Right lobe of liver (tissue), 6 donors: ENCODE measurements at regions not wholly inside any gene's neighbourhood (a gene's known extent, or its start where the extent isn't known, plus 50 kb on each side); places are given as distances from the start of the nearest gene placed in this dataset.

Source experiments
- ATAC-seq, 4 donors: fragments of 200-7000 bp; cut with Tn5 transposase; one replicate each; pipeline ENCODE4 v1.9.1; 2020; ENCODE audit warnings: mild to moderate bottlenecking in 4 of 4, moderate library complexity in 4 of 4
- DNase-seq, 3 donors: peaks; one replicate each; pipeline ENCODE4 v3.0.0-alpha.2; 2020
- H3K27ac ChIP-seq, 3 donors: fragments of 200-600 bp; one replicate each; pipeline ENCODE4 v1.8.0; 2022
- H3K27me3 ChIP-seq, 2 donors: fragments of 200-600 bp; one replicate each; pipeline ENCODE4 v1.8.0; 2022
- H3K36me3 ChIP-seq, 4 donors: fragments of 200-600 bp; sonication (generic) in 1 of 4; one replicate each; pipeline versions ENCODE4 v1.5.1 to v1.8.0; 2017 to 2022; ENCODE audit warnings: control low read depth in 1 of 4
- H3K4me1 ChIP-seq, 4 donors: fragments of 200-600 bp; sonication (generic) in 1 of 4; one replicate each; pipeline versions ENCODE4 v1.5.1 to v1.8.0; 2017 to 2022; ENCODE audit warnings: control low read depth in 1 of 4
- H3K4me3 ChIP-seq, 3 donors: fragments of 200-600 bp; one replicate each; pipeline ENCODE4 v1.8.0; 2022
- H3K9me3 ChIP-seq, 4 donors: fragments of 200-600 bp; sonication (generic) in 1 of 4; one replicate each; pipeline versions ENCODE4 v1.5.1 to v1.8.0; 2017 to 2022; ENCODE audit warnings: control low read depth in 1 of 4
- CTCF ChIP-seq, 4 donors: fragments of 200-600 bp in 3 of 4; fragments of 450-650 bp in 1 of 4; IDR thresholded peaks; one replicate each; pipeline versions ENCODE4 v1.5.1 to v1.8.0; 2016 to 2022; ENCODE audit warnings: antibody characterized with exemption in 4 of 4, mild to moderate bottlenecking in 2 of 4
- POLR2A ChIP-seq: fragments of 450-650 bp; IDR thresholded peaks from one replicate; pipeline ENCODE4 v1.6.1; 2017; ENCODE audit warnings: antibody characterized with exemption, mild to moderate bottlenecking
- WGBS: methylation state at CpG from one replicate; pipeline ENCODE4 v1.1.6; 2018; ENCODE audit warnings: low coverage, low lambda C conversion rate; ENCODE audit not compliant: insufficient coverage; ENCODE audit errors: missing lambda C conversion rate; 5-methylcytosine and 5-hydroxymethylcytosine counted together
- intact Hi-C, 2 donors: fragments of 100-400 bp; cut with DNase I; formaldehyde crosslinking; loops; one replicate each; pipeline versions ENCODE4 v1.11.2 to v1.14.1; 2022
- donor health status: DM: no; HTN: yes; CAD: no.
- donor health status: DM: no; HTN: no; CAD: no.
- donor health status: DM: no; HTN: no; CAD: no.
- donor health status: DM: no; HTN: yes; CAD: no.
- donor health status: DM: no; HTN: yes; CAD: no.

GRCh38 chr17:33896263-33896662 lies 358.8 kb upstream of the CCL2 start:
- Histone ChIP-seq H3K36me3 (no peaks in the 10 kb centered on the region), H3K27ac (no peak overlapping the region), H3K4me1 (no peaks in the 10 kb centered on the region), H3K4me3 (no peak overlapping the region), H3K27me3 (no peaks in the 10 kb centered on the region), H3K9me3 (no peaks in the 10 kb centered on the region)
- WGBS = 45% methylated on average over 6 of the region's 6 CpGs
- intact Hi-C loops = no loop called here
- ATAC-seq (no peak), DNase-seq (no peak)
- TF ChIP-seq POLR2A = no peak
- TF ChIP-seq CTCF (IDR thresholded peaks at IDR 0.05) = no peak

- Histone ChIP-seq H3K36me3 (no peaks in the 10 kb centered on the region), H3K4me1 (no peaks in the 10 kb centered on the region), H3K27me3 (no peaks in the 10 kb centered on the region), H3K27ac (no peak overlapping the region), H3K9me3 (no peaks in the 10 kb centered on the region), H3K4me3 (no peak overlapping the region)
- 37% methylated on average over 2 of the region's 2 CpGs for WGBS
- intact Hi-C loops = no loop called here
- no peak for TF ChIP-seq CTCF (IDR thresholded peaks at IDR 0.05)
- no peak for TF ChIP-seq POLR2A
- DNase-seq (no peak), ATAC-seq (no peak)
Observed at GRCh38 chr17:33901085-33901484, 354.0 kb upstream of the CCL2 start.

GRCh38 chr17:33902901-33903449 lies 352.1 kb upstream of the CCL2 start:
- ATAC-seq (no peak), DNase-seq (no peak)
- Histone ChIP-seq H3K27me3 (no peaks in the 10 kb centered on the region), H3K4me3 (no peak overlapping the region), H3K36me3 (no peaks in the 10 kb centered on the region), H3K27ac (no peak overlapping the region), H3K9me3 (no peaks in the 10 kb centered on the region), H3K4me1 (no peaks in the 10 kb centered on the region)
- intact Hi-C loops = no loop called here
- TF ChIP-seq POLR2A (no peak), CTCF (IDR thresholded peaks at IDR 0.05) (no peak)
- WGBS = 60% methylated on average over 1 of the region's 1 CpG

GRCh38 chr17:33904476-33904875 lies 350.6 kb upstream of the CCL2 start:
- Histone ChIP-seq H3K9me3 (no peaks in the 10 kb centered on the region), H3K36me3 (no peaks in the 10 kb centered on the region), H3K4me3 (no peak overlapping the region), H3K27me3 (no peaks in the 10 kb centered on the region), H3K4me1 (no peaks in the 10 kb centered on the region), H3K27ac (no peak overlapping the region)
- no peak for TF ChIP-seq CTCF (IDR thresholded peaks at IDR 0.05)
- TF ChIP-seq POLR2A = no peak
- ATAC-seq = no peak
- no peak for DNase-seq
- intact Hi-C loops = no loop called here
- 36% methylated on average over 4 of the region's 4 CpGs for WGBS

GRCh38 chr17:33905338-33905800 lies 349.7 kb upstream of the CCL2 start:
- no peaks in the 10 kb centered on the region for H3K27me3 ChIP-seq
- no peak for DNase-seq
- ATAC-seq = peak in 1 of 4 donors; percentile 18
- no peaks in the 10 kb centered on the region for H3K36me3 ChIP-seq
- no peak overlapping the region for H3K27ac ChIP-seq
- H3K9me3 ChIP-seq = no peaks in the 10 kb centered on the region
- intact Hi-C loops = no loop called here
- no peak overlapping the region for H3K4me3 ChIP-seq
- WGBS = 54% methylated on average over 2 of the region's 3 CpGs
- TF ChIP-seq POLR2A (no peak), CTCF (IDR thresholded peaks at IDR 0.05) (no peak)
- H3K4me1 ChIP-seq = no peaks in the 10 kb centered on the region
